ENCODE measurements at regions not wholly inside any gene's neighbourhood (a gene's known extent, or its start where the extent isn't known, plus 50 kb on each side); places are given as distances from the start of the nearest gene placed in this dataset.

DNA sequence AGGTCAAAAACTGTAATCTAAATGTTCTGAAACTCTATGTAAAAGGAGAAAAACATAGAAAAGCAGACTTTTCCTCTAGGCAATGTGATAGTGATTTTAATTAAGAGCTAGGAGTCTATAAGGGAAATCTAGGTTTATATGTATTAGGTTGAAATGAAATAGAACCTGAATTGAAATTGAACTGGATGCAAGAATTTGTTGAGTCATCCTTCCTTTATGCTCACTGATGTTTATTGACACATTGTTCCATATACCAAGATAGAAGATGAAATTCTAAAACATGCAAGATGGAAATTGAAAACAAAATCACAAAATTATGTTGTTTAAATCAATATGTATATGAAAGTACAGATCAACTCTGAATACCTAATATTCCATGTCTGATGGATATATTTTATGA is 170.4 kb upstream of the FLRT2 start:
- peak; percentile 11 for DNase-seq (ENCODE audit: low read depth, low spot score)
- FAIRE-seq: peak; percentile 67
- H3K4me1 ChIP-seq (ENCODE audit: control insufficient read depth, extremely low read depth, insufficient read depth, low read length): peaks cover 15% of the 10 kb centered on the region
- H3K9ac ChIP-seq (replicated peaks; ENCODE audit: extremely low read depth, insufficient read depth, low read length): no peak overlapping the region
- ChIA-PET CTCF (interaction anchor here (1.0 to 1.8 kb wide), 4 partner anchors 9 to 37 kb away, joined by 3 to 5 read pairs (median 4); no protein-coding TSS in a partner anchor), POLR2A (no interaction called here)
- H4K20me1 ChIP-seq (replicated peaks; ENCODE audit: control insufficient read depth, extremely low read depth, insufficient read depth, low read length): no peaks in the 10 kb centered on the region
- no peak overlapping the region for H2AFZ ChIP-seq (ENCODE audit: low read depth, low read length)
- no peak overlapping the region for H3K4me2 ChIP-seq (ENCODE audit: insufficient read depth, low read length)
- no peak overlapping the region for H3K27ac ChIP-seq (ENCODE audit: insufficient read depth, low read depth, low read length)
- intact Hi-C loops (cut with micrococcal nuclease): loop anchor here (2.0 kb wide), 1 partner anchor 169 kb away; no protein-coding TSS in a partner anchor
- dilution Hi-C loops (cut with MboI; ENCODE audit: extremely low pct_ligation_motif_present, low sequenced_read_pairs): no loop called here
- H3K4me3 ChIP-seq (replicated peaks in 1 of 3; ENCODE audit: insufficient read depth in 1 of 3, low read depth in 1 of 3, low read length in 3 of 3): no peak overlapping the region
- H3K9me1 ChIP-seq (replicated peaks; ENCODE audit: control insufficient read depth, extremely low read depth, insufficient read depth, low read length): no peaks in the 10 kb centered on the region
- TF ChIP-seq FOS (IDR thresholded peaks at IDR 0.05; ENCODE audit: borderline replicate concordance, insufficient read depth, low read length) (peak; percentile 42), MYC (IDR thresholded peaks at IDR 0.05; ENCODE audit: low read depth, low read length) (no peak), MAX (IDR thresholded peaks at IDR 0.05; ENCODE audit: insufficient read depth, insufficient read length) (no peak), JUN (IDR thresholded peaks at IDR 0.05; ENCODE audit: borderline replicate concordance, insufficient read depth, insufficient read length, low read depth) (peak; percentile 15)
- no peaks in the 10 kb centered on the region for H3K36me3 ChIP-seq (ENCODE audit: control insufficient read depth in 2 of 2, extremely low read depth in 1 of 2, insufficient read depth in 2 of 2, low read length in 2 of 2)
- H3K79me2 ChIP-seq (ENCODE audit: control insufficient read depth, insufficient read depth, low read length): no peaks in the 10 kb centered on the region
- H3K9me3 ChIP-seq (replicated peaks; ENCODE audit: control insufficient read depth, insufficient read depth, low read length): no peaks in the 10 kb centered on the region
- no TSS peak for BruUV-seq (replicated peaks)
- no peaks in the 10 kb centered on the region for H3K27me3 ChIP-seq (ENCODE audit: control insufficient read depth in 2 of 2, insufficient read depth in 2 of 2, low read length in 2 of 2)

GRCh38 chr14:85363358-85363757 is 166.6 kb upstream of the FLRT2 start:
- H3K4me2 ChIP-seq (ENCODE audit: insufficient read depth, low read length): no peak overlapping the region
- no peak overlapping the region for H3K4me3 ChIP-seq (replicated peaks in 1 of 3; ENCODE audit: insufficient read depth in 1 of 3, low read depth in 1 of 3, low read length in 3 of 3)
- FAIRE-seq (no peak), DNase-seq (ENCODE audit: low read depth, low spot score) (no peak)
- intact Hi-C loops (cut with micrococcal nuclease): no loop called here
- TF ChIP-seq GATA2 (IDR thresholded peaks at IDR 0.05; ENCODE audit: insufficient read depth, insufficient read length, low read depth, low read length): no peak
- no peak for TF ChIP-seq JUN (IDR thresholded peaks at IDR 0.05; ENCODE audit: borderline replicate concordance, insufficient read depth, insufficient read length, low read depth)
- TF ChIP-seq MYC (IDR thresholded peaks at IDR 0.05; ENCODE audit: low read depth, low read length): no peak
- TF ChIP-seq CTCF (IDR thresholded peaks at IDR 0.05; ENCODE audit: extremely low read depth in 1 of 2, insufficient read depth in 1 of 2, low read depth in 1 of 2, low read length in 2 of 2): no peak
- TF ChIP-seq FOS (IDR thresholded peaks at IDR 0.05; ENCODE audit: borderline replicate concordance, insufficient read depth, low read length): no peak
- TF ChIP-seq MAX (IDR thresholded peaks at IDR 0.05; ENCODE audit: insufficient read depth, insufficient read length): no peak
- TF ChIP-seq POLR2AphosphoS5 (IDR thresholded peaks at IDR 0.05; ENCODE audit: insufficient read depth, low read depth, low read length): no peak
- TF ChIP-seq EZH2 (IDR thresholded peaks at IDR 0.05; ENCODE audit: borderline replicate concordance, low read depth, low read length, severe bottlenecking): no peak
- no peak for TF ChIP-seq POLR2A (IDR thresholded peaks at IDR 0.05; ENCODE audit: low read depth, low read length)
- H3K36me3 ChIP-seq (ENCODE audit: control insufficient read depth in 2 of 2, extremely low read depth in 1 of 2, insufficient read depth in 2 of 2, low read length in 2 of 2): no peaks in the 10 kb centered on the region
- H3K9ac ChIP-seq (replicated peaks; ENCODE audit: extremely low read depth, insufficient read depth, low read length): no peak overlapping the region
- no peaks in the 10 kb centered on the region for H4K20me1 ChIP-seq (replicated peaks; ENCODE audit: control insufficient read depth, extremely low read depth, insufficient read depth, low read length)
- POLR2A ChIA-PET: no interaction called here
- H3K9me1 ChIP-seq (replicated peaks; ENCODE audit: control insufficient read depth, extremely low read depth, insufficient read depth, low read length): no peaks in the 10 kb centered on the region
- no peaks in the 10 kb centered on the region for H3K79me2 ChIP-seq (ENCODE audit: control insufficient read depth, insufficient read depth, low read length)
- no peak overlapping the region for H2AFZ ChIP-seq (ENCODE audit: low read depth, low read length)
- H3K27me3 ChIP-seq (ENCODE audit: control insufficient read depth in 2 of 2, insufficient read depth in 2 of 2, low read length in 2 of 2): no peaks in the 10 kb centered on the region
- H3K9me3 ChIP-seq (replicated peaks; ENCODE audit: control insufficient read depth, insufficient read depth, low read length): no peaks in the 10 kb centered on the region
- dilution Hi-C loops (cut with MboI; ENCODE audit: extremely low pct_ligation_motif_present, low sequenced_read_pairs): no loop called here
- H3K27ac ChIP-seq (ENCODE audit: insufficient read depth, low read depth, low read length): no peak overlapping the region
- CTCF ChIA-PET: interaction anchor here (1.4 kb wide), 1 partner anchor 16 kb away, joined by 3 read pairs; no protein-coding TSS in a partner anchor
- H3K4me1 ChIP-seq (ENCODE audit: control insufficient read depth, extremely low read depth, insufficient read depth, low read length): peaks cover 12% of the 10 kb centered on the region
- no TSS peak for BruUV-seq (replicated peaks)
